Thyroid gland (tissue), 4 donors: ENCODE measurements at regions not wholly inside any gene's neighbourhood (a gene's known extent, or its start where the extent isn't known, plus 50 kb on each side); places are given as distances from the start of the nearest gene placed in this dataset.
"Not testable (repeated sequence)": the region's sequence is repeated elsewhere in the genome, so short reads cannot be mapped to it uniquely, and the experiment has no call there.

Experiments
- CTCF ChIP-seq, 6 experiments: fragments of 200-600 bp in 3 of 6; fragments of 450-650 bp in 3 of 6; sonication (generic) in 3 of 6; IDR thresholded peaks; one replicate each; pipeline ENCODE4 v1.5.1; 2016 to 2019; ENCODE audit warnings: antibody characterized with exemption in 6 of 6, mild to moderate bottlenecking in 2 of 6, inconsistent platforms in 1 of 6, moderate library complexity in 1 of 6
- POLR2A ChIP-seq, 2 donors: fragments of 450-650 bp; IDR thresholded peaks; one replicate each; pipeline ENCODE4 v1.6.1; 2017; ENCODE audit warnings: antibody characterized with exemption in 2 of 2, mild to moderate bottlenecking in 2 of 2, moderate library complexity in 1 of 2

GRCh38 chr4:171475111-171475510 lies 338.1 kb upstream of the GALNTL6 start:
- not testable (repeated sequence) for TF ChIP-seq POLR2A, CTCF (IDR thresholded peaks at IDR 0.05)
